ENCODE measurements at regions not wholly inside any gene's neighbourhood (a gene's known extent, or its start where the extent isn't known, plus 50 kb on each side); places are given as distances from the start of the nearest gene placed in this dataset.

DNA sequence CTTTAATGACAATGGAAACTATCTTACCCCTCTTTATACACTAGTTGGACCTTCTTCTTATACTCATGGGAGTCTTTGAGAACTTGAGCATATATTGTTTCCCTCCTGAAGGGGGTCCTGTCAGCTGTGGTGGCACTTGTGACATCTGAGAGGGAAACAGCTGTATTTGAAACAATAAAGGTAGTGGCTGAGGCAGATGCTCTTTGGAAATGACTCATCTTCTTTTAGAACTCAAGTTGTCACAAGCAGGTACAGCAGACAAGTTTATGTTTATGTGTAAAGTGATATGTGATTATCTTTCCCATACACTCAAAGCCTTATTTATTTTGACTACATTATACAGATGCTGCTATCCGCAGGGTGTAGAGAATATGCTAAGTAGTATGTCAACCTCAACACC is 220.0 kb upstream of the GRM7 start:
- TF ChIP-seq, protein P1, sequence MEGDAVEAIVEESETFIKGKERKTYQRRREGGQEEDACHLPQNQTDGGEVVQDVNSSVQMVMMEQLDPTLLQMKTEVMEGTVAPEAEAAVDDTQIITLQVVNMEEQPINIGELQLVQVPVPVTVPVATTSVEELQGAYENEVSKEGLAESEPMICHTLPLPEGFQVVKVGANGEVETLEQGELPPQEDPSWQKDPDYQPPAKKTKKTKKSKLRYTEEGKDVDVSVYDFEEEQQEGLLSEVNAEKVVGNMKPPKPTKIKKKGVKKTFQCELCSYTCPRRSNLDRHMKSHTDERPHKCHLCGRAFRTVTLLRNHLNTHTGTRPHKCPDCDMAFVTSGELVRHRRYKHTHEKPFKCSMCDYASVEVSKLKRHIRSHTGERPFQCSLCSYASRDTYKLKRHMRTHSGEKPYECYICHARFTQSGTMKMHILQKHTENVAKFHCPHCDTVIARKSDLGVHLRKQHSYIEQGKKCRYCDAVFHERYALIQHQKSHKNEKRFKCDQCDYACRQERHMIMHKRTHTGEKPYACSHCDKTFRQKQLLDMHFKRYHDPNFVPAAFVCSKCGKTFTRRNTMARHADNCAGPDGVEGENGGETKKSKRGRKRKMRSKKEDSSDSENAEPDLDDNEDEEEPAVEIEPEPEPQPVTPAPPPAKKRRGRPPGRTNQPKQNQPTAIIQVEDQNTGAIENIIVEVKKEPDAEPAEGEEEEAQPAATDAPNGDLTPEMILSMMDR (IDR thresholded peaks at IDR 0.05; ENCODE audit: low read length, missing control alignments) = no peak
- no peak for DNase-seq (ENCODE audit: low read depth)
- H3K4me3 ChIP-seq (replicated peaks; ENCODE audit: low read depth, low read length) = no peak overlapping the region

DNA sequence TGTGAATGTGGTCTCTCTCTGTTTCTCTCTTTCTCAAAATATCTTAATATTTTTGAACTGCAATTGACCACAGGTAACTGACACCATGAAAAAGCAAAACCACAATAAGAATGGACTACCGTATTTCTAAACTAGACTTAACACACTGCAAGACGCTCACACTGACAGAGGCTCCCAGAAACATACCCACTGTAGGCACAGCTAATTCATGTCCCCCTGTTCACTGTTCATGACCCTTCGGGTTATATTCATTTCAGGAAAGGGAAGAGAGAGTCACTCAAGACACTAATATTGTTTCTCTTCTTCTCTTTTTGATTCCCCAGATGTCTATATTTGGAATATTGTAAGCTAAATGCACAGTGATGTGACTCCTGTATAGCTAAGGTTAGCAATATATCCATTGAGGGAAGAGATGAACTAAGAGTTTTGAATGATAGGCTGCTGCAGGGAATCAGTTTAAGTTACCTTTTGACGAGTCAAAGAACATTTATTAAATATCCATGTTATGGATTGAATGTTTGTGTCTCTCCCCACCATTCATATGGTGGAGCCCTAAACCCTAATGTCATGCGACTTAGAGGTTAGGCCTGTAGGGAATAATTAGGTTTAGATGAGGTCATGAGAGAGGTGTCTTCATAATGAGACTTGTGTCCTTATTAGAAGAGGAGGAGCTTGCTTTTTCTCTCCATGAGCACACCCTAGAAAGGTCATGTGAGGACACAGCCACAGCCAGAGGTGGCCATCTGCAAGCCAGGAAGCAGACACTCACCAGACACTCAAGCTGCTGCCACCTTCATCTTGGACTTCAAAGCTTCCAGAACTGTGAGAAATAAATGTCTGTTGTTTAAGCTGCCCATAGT is 216.6 kb upstream of the GRM7 start:
- H3K4me3 ChIP-seq (replicated peaks; ENCODE audit: low read depth, low read length) = no peak overlapping the region
- TF ChIP-seq, protein P1 (IDR thresholded peaks at IDR 0.05; ENCODE audit: low read length, missing control alignments) = no peak
- no peak for DNase-seq (ENCODE audit: low read depth)

DNA sequence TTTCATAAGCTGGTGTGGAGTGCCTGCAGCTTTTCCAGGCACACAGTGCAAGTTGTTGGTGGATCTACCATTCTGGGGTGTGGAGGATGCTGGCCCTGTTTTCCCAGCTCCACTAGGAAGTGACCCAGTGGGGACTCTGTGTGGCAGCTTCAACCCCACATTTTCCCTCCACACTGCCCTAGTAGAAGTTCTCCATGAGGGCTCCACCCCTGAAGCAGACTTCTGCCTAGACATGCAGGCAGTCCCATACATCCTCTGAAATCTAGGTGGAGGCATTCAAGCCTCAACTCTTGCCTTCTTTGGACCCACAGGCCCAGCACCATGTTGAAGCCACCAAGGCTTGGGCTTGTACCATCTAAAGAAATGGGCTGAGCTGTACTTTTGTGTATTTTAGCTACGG is 206.2 kb upstream of the GRM7 start:
- no peak for DNase-seq (ENCODE audit: low read depth)
- H3K4me3 ChIP-seq (replicated peaks; ENCODE audit: low read depth, low read length) = no peak overlapping the region
- TF ChIP-seq, protein P1 (IDR thresholded peaks at IDR 0.05; ENCODE audit: low read length, missing control alignments) = no peak

DNA sequence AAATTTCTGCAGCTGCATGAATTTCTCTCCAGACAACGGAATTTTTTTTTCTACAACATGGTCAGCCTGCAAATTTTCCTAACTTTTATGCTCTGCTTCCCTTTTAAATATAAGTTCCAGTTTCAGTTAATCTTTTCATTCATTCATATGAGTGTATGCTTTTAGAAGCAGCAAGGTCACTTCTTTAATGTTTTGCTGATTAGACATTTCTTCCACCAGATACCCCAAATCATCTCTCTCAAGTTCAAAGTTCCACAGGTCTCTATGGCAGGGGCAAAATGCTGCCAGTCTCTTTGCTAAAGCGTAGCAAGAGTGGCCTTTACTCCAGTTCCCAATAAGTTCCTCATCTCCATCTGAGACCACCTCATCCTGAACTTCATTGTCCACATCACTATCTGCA is 205.6 kb upstream of the GRM7 start:
- TF ChIP-seq, protein P1 (IDR thresholded peaks at IDR 0.05; ENCODE audit: low read length, missing control alignments) = no peak
- DNase-seq (ENCODE audit: low read depth) = no peak
- H3K4me3 ChIP-seq (replicated peaks; ENCODE audit: low read depth, low read length) = no peak overlapping the region

DNA sequence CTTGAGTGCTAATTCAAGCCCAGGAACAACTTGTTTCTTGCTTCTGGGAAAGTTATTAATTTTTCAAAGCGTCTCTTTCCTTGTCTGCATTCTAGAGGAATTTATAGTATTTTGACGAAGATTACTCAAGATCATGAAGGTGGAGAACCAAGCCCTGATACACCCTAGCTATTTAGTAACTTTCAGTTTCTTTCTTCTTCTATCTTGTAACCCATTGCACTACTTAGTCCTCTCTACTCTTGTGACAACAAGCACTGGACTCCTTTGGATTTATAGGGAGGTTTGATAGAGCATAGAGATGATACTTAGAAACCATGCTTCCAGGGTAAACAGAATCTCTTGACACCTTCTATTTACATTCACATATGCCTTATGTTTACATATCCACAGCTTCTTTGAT is 203.3 kb upstream of the GRM7 start:
- no peak for DNase-seq (ENCODE audit: low read depth)
- TF ChIP-seq, protein P1 (IDR thresholded peaks at IDR 0.05; ENCODE audit: low read length, missing control alignments) = no peak

DNA sequence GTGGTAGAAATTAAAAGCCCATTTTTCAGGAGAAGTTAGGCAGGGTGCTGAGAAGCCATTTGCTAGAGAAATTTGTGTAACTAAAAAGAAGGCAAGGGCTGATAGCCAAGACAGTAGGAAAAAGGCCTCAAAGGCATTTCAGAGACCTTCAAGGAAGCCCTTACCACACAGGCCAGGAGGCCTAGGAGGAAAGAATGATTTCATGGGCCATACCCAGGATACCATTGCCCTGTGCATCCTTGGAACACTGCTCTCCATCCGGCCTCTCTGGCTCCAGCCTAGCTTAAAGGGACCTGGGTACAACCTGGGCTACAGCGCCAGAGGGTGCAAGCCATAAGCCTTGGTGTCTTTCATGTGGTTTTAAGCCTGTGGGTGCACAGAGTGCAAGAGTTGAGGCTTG is 193.6 kb upstream of the GRM7 start:
- DNase-seq (ENCODE audit: low read depth) = no peak
- no peak overlapping the region for H3K4me3 ChIP-seq (replicated peaks; ENCODE audit: low read depth, low read length)
- TF ChIP-seq, protein P1 (IDR thresholded peaks at IDR 0.05; ENCODE audit: low read length, missing control alignments) = no peak

More for the DNA sequence above, 203.3 kb upstream of the GRM7 start:
- no peak overlapping the region for H3K4me3 ChIP-seq (replicated peaks; ENCODE audit: low read depth, low read length)

DNA sequence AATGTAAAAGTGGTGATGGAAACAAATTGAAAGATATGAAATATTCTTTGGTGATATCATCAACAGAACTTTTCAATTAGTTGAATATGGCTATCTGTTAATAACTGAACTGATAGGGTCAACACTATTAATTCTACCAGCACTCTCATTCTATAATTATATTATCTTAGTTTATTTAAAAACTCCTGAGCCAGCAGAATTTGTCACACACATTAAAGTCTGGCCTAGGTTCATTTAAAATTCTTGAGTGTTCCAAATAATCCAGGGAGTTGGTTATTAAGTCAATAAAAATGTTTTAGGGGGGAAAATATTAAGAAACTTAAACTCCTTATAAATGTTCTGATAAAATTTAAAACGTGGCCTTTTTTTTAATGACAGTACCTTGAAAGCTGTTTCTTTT is 189.6 kb upstream of the GRM7 start:
- H3K4me3 ChIP-seq (replicated peaks; ENCODE audit: low read depth, low read length) = no peak overlapping the region
- no peak for DNase-seq (ENCODE audit: low read depth)
- TF ChIP-seq, protein P1 (IDR thresholded peaks at IDR 0.05; ENCODE audit: low read length, missing control alignments) = no peak
